K562 (cell line): ENCODE measurements at regions not wholly inside any gene's neighbourhood (a gene's known extent, or its start where the extent isn't known, plus 50 kb on each side); places are given as distances from the start of the nearest gene placed in this dataset.
A peak's percentile ranks its signal among the peaks of the same experiment; 100 is the strongest.

Experiments
- ARHGAP35 ChIP-seq: fragments of 450-650 bp; IDR thresholded peaks from 2 replicates; pipeline ENCODE4 v1.6.1; 2018; ENCODE audit not compliant: partially characterized antibody
- BCLAF1 ChIP-seq, 2 experiments: fragments of 450-650 bp in 1 of 2; IDR thresholded peaks; 2 replicates each; pipeline ENCODE4 v1.6.1; 2011 to 2017; ENCODE audit warnings: low read depth in 2 of 2, antibody characterized with exemption in 1 of 2, borderline replicate concordance in 1 of 2, low read length in 1 of 2, mild to moderate bottlenecking in 1 of 2, mixed read lengths in 1 of 2; ENCODE audit not compliant: control insufficient read depth in 1 of 2
- COPS2 ChIP-seq: fragments of 450-650 bp; conservative IDR thresholded peaks from 2 replicates; pipeline ENCODE4 v1.6.1; 2016; ENCODE audit warnings: mild to moderate bottlenecking, moderate library complexity
- CTBP1 ChIP-seq: fragments of 450-650 bp; IDR thresholded peaks from 2 replicates; pipeline ENCODE4 v1.6.1; 2016; ENCODE audit warnings: borderline replicate concordance
- MIER1 ChIP-seq: fragments of 450-650 bp; IDR thresholded peaks from 2 replicates; pipeline ENCODE4 v1.6.1; 2016; ENCODE audit warnings: antibody characterized with exemption, mild to moderate bottlenecking, low read depth
- SP2 ChIP-seq: IDR thresholded peaks from 2 replicates; pipeline ENCODE4 v1.6.1; 2011; ENCODE audit warnings: mild to moderate bottlenecking, low read depth, low read length, moderate library complexity; ENCODE audit not compliant: poor library complexity, severe bottlenecking; ENCODE audit errors: extremely low read depth
- ZC3H4 ChIP-seq: sonication (generic); formaldehyde crosslinking; IDR thresholded peaks from 2 replicates; pipeline ENCODE4 v1.9.0; 2021; ENCODE audit warnings: missing genetic modification reagents, borderline replicate concordance
- ZFP36 ChIP-seq: fragments of 150-350 bp; IDR thresholded peaks from 2 replicates; pipeline ENCODE4 v1.6.1; 2018; ENCODE audit warnings: low read length, low read depth; ENCODE audit not compliant: partially characterized antibody
- ZNF3 ChIP-seq: fragments of 250-450 bp; sonication (Bioruptor Pico); IDR thresholded peaks from 2 replicates; pipeline ENCODE4 v1.5.0; 2021; ENCODE audit warnings: mild to moderate bottlenecking, moderate library complexity
- ZNF407 ChIP-seq: fragments of 450-650 bp; IDR thresholded peaks from 2 replicates; pipeline ENCODE4 v1.6.1; 2016; ENCODE audit warnings: low read depth
- ZNF609 ChIP-seq: sonication (generic); formaldehyde crosslinking; IDR thresholded peaks from 2 replicates; pipeline ENCODE4 v1.8.1; 2023; ENCODE audit warnings: missing genetic modification reagents, mild to moderate bottlenecking, borderline replicate concordance
- ZNF766 ChIP-seq: fragments of 200-800 bp; sonication (Bioruptor generic); conservative IDR thresholded peaks from 2 replicates; pipeline ENCODE4 v1.6.1; 2016; ENCODE audit warnings: missing genetic modification characterization, missing compliant biosample characterization

- peak; percentile 8 for TF ChIP-seq ZFP36
- no peak for TF ChIP-seq ZNF609 (CRISPR knock-in tag)
- TF ChIP-seq CTBP1 = no peak
- no peak for TF ChIP-seq ZNF766 (CRISPR knock-in tag)
- TF ChIP-seq BCLAF1 (IDR thresholded peaks at IDR 0.05; ENCODE audit: borderline replicate concordance in 1 of 2, control insufficient read depth in 1 of 2, low read depth in 2 of 2, low read length in 1 of 2) = no peak
- TF ChIP-seq COPS2 = no peak
- TF ChIP-seq ARHGAP35 = no peak
- no peak for TF ChIP-seq ZNF407
- no peak for TF ChIP-seq ZNF3 (CRISPR knock-in tag)
- no peak for TF ChIP-seq SP2
- TF ChIP-seq MIER1 = no peak
- no peak for TF ChIP-seq ZC3H4 (CRISPR knock-in tag)
Observed at GRCh38 chr6:15090145-15090579, 155.7 kb upstream of the JARID2 start (continued).
